HCT116 (cell line): ENCODE measurements at regions not wholly inside any gene's neighbourhood (a gene's known extent, or its start where the extent isn't known, plus 50 kb on each side); places are given as distances from the start of the nearest gene placed in this dataset.

Source experiments
- ATAC-seq: fragments of 200-7000 bp; cut with Tn5 transposase; 2 replicates; pipeline ENCODE4 v1.9.1; 2020; ENCODE audit warnings: mild to moderate bottlenecking, moderate library complexity
- BruUV-seq: library from RNA; stranded (reverse); fragments of 400-500 nt; replicated peaks from 2 replicates; lab custom pipeline; 2021; lab: Mats Ljungman, UMichigan
- CTCF ChIA-PET: fragments of 300-600 bp; sonication (Branson Sonifier 250); formaldehyde crosslinking; loops from one replicate; lab custom pipeline; 2021; ENCODE audit warnings: antibody characterized with exemption; lab: Charles Lee
- POLR2A ChIA-PET: fragments of 300-600, 350-600 bp; sonication (Branson Sonifier 250); formaldehyde crosslinking; loops from one replicate; lab custom pipeline; 2021; ENCODE audit warnings: antibody characterized with exemption; lab: Charles Lee
- RAD21 ChIA-PET, 2 experiments: fragments of 300-600 bp; sonication (Branson Sonifier 250); formaldehyde crosslinking; loops; one replicate each; lab custom pipeline; 2023; ENCODE audit warnings: low total read pairs in 2 of 2; ENCODE audit not compliant: uncharacterized antibody in 2 of 2, unreplicated experiment in 2 of 2, low non-redundant PET in 1 of 2; lab: Charles Lee
- DNase-seq: peaks from one replicate; pipeline ENCODE4 v3.0.0-alpha.2; 2010; ENCODE audit warnings: low read depth, low spot score
- H2AFZ ChIP-seq: fragments of 200-600 bp; shearing (Covaris generic), sonication (generic); 2 replicates; pipeline ENCODE4 v1.6.1; 2017; ENCODE audit warnings: low read depth, mixed run types, mixed read lengths, antibody characterized with exemption, low read length; ENCODE audit not compliant: poor library complexity, severe bottlenecking
- H3K27ac ChIP-seq: 2 replicates; pipeline ENCODE4 v1.5.1; 2012; ENCODE audit warnings: low read depth, low read length
- H3K27me3 ChIP-seq: fragments of 200-600 bp; sonication (generic); 2 replicates; pipeline ENCODE4 v1.6.1; 2016; ENCODE audit warnings: mixed run types, low read length, mixed read lengths; ENCODE audit not compliant: insufficient read depth
- H3K36me3 ChIP-seq, 2 experiments: fragments of 200-500 bp in 1 of 2; fragments of 200-600 bp in 1 of 2; sonication (Bioruptor generic) in 1 of 2; sonication (generic) in 1 of 2; 2 replicates each; pipeline versions ENCODE4 v1.5.1 to v1.6.1; 2014 to 2016; ENCODE audit warnings: low read length in 2 of 2, inconsistent platforms in 1 of 2, mixed read lengths in 1 of 2, mixed run types in 1 of 2; ENCODE audit not compliant: insufficient read depth in 2 of 2, control insufficient read depth in 1 of 2
- H3K4me1 ChIP-seq, 2 experiments: fragments of 200-600 bp in 1 of 2; sonication (generic) in 1 of 2; 2 replicates each; pipeline versions ENCODE4 v1.5.1 to v1.6.1; 2012 to 2017; ENCODE audit warnings: low read length in 2 of 2, inconsistent platforms in 1 of 2, mild to moderate bottlenecking in 1 of 2, mixed read lengths in 1 of 2, mixed run types in 1 of 2, moderate library complexity in 1 of 2; ENCODE audit not compliant: insufficient read depth in 2 of 2, control insufficient read depth in 1 of 2
- H3K4me2 ChIP-seq: fragments of 200-600 bp; sonication (generic); 2 replicates; pipeline ENCODE4 v1.6.1; 2017; ENCODE audit warnings: mixed run types, low read length, mixed read lengths
- H3K4me3 ChIP-seq, 2 experiments: fragments of 200-600 bp in 1 of 2; sonication (generic) in 1 of 2; replicated peaks in 1 of 2; 2 replicates each; pipeline ENCODE4 v1.5.1; 2011 to 2016; ENCODE audit warnings: low read length in 2 of 2, control low read depth in 1 of 2, low read depth in 1 of 2, mild to moderate bottlenecking in 1 of 2, mixed read lengths in 1 of 2, mixed run types in 1 of 2
- H3K79me2 ChIP-seq: fragments of 200-600 bp; sonication (generic); 2 replicates; pipeline ENCODE4 v1.6.1; 2017; ENCODE audit warnings: mild to moderate bottlenecking, mixed run types, low read length, moderate library complexity, mixed read lengths; ENCODE audit not compliant: insufficient read depth
- H3K9ac ChIP-seq: fragments of 200-600 bp; sonication (generic); 2 replicates; pipeline ENCODE4 v1.6.1; 2016; ENCODE audit warnings: low read length, mixed read lengths
- H3K9me2 ChIP-seq: fragments of 200-600 bp; sonication (generic), shearing (Covaris generic); 2 replicates; pipeline ENCODE4 v1.6.1; 2017; ENCODE audit warnings: mixed run types, mild to moderate bottlenecking, moderate library complexity; ENCODE audit not compliant: insufficient read depth
- H3K9me3 ChIP-seq, 2 experiments: fragments of 200-500 bp in 1 of 2; fragments of 200-600 bp in 1 of 2; sonication (Bioruptor generic) in 1 of 2; sonication (generic) in 1 of 2; 2 replicates each; pipeline ENCODE4 v1.6.1; 2014 to 2017; ENCODE audit warnings: low read length in 2 of 2, mixed read lengths in 2 of 2, inconsistent platforms in 1 of 2, low read depth in 1 of 2, mild to moderate bottlenecking in 1 of 2, mixed run types in 1 of 2, moderate library complexity in 1 of 2; ENCODE audit not compliant: control insufficient read depth in 1 of 2, insufficient read depth in 1 of 2
- H4K20me1 ChIP-seq: fragments of 200-600 bp; sonication (generic), shearing (Covaris generic); 2 replicates; pipeline ENCODE4 v1.6.1; 2017; ENCODE audit warnings: mixed run types, mild to moderate bottlenecking, moderate library complexity; ENCODE audit not compliant: insufficient read depth
- CEBPB ChIP-seq: IDR thresholded peaks from 2 replicates; pipeline ENCODE4 v1.6.1; 2012; ENCODE audit warnings: low read depth
- ELF1 ChIP-seq: IDR thresholded peaks from 2 replicates; pipeline ENCODE4 v1.6.1; 2012; ENCODE audit warnings: low read depth, borderline replicate concordance
- EZH2phosphoT487 ChIP-seq: fragments of 200-600 bp; IDR thresholded peaks from 2 replicates; pipeline ENCODE4 v1.6.1; 2018; ENCODE audit warnings: antibody characterized with exemption, borderline replicate concordance
- FOSL1 ChIP-seq: IDR thresholded peaks from 2 replicates; pipeline ENCODE4 v1.6.1; 2012; ENCODE audit warnings: low read depth
- RAD21 ChIP-seq: IDR thresholded peaks from 2 replicates; pipeline ENCODE4 v1.6.1; 2012; ENCODE audit warnings: low read depth, mild to moderate bottlenecking
- SIN3A ChIP-seq: IDR thresholded peaks from 2 replicates; pipeline ENCODE4 v1.6.1; 2012; ENCODE audit warnings: low read depth
- SRF ChIP-seq: IDR thresholded peaks from 2 replicates; pipeline ENCODE4 v1.6.1; 2012; ENCODE audit warnings: low read depth
- YY1 ChIP-seq: IDR thresholded peaks from 2 replicates; pipeline ENCODE4 v1.6.1; 2011; ENCODE audit warnings: low read length, low read depth, moderate library complexity, mild to moderate bottlenecking; ENCODE audit not compliant: insufficient replicate concordance; ENCODE audit errors: extremely low read depth
- intact Hi-C: fragments of 100-400 bp; cut with micrococcal nuclease; formaldehyde crosslinking; loops from 2 replicates; pipeline ENCODE4 v1.10.0; 2022
- TF ChIP-seq, protein P1 (sequence below): IDR thresholded peaks from 2 replicates; pipeline ENCODE4 v1.6.1; 2011; ENCODE audit warnings: mild to moderate bottlenecking, low read length, moderate library complexity; ENCODE audit not compliant: insufficient replicate concordance; ENCODE audit errors: extremely low read depth

DNA sequence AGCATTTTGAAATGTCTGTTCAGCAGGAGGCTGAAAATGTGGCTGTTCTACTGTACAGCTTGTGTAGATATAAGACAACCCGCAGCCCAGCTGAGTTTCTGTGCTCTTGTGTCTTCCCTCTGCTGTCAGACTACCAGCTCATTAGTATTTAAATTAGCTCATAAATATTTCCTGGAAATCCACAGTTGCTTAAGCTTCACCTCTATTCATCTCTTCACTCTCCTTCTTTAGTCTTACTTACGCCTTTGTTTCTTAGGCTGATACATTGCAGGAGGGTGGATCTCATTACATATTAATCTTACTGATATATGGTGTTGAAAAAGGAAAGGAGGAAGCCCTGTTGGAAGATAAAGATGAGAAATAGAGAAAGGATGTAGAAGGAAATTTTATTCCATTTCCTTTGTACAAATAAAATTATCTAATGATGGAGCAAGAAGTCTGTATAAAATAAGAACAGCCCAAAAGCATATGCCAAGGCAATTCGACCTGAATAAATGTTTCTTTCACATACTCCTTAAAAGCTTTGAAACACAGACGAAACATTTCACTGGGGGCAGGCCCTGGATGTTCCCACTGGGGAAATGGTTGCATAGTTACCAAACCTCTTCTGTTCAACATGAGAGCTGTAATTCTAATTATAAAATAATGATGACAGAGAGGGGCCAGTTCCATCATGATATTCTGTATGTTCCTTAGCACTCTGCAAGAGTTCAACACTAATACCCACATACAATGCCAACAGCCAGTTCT lies 111.8 kb upstream of the APC start:
- no peaks in the 10 kb centered on the region for H3K36me3 ChIP-seq
- no peaks in the 10 kb centered on the region for H3K4me1 ChIP-seq
- TF ChIP-seq CEBPB (no peak), SIN3A (no peak)
- no peak overlapping the region for H3K9ac ChIP-seq
- RAD21 ChIA-PET = no interaction called here
- no peak overlapping the region for H3K4me2 ChIP-seq
- H3K27ac ChIP-seq = no peak overlapping the region
- H3K79me2 ChIP-seq = no peaks in the 10 kb centered on the region
- no peak overlapping the region for H2AFZ ChIP-seq
- H3K9me3 ChIP-seq = no peaks in the 10 kb centered on the region
- POLR2A ChIA-PET = no interaction called here
- DNase-seq (no peak), ATAC-seq (no peak)
- no peaks in the 10 kb centered on the region for H3K9me2 ChIP-seq
- H3K4me3 ChIP-seq = no peak overlapping the region
- H3K27me3 ChIP-seq = 0 out of 2 replicates have a peak, but pooled peaks cover 9% of the 10 kb centered on the region
- no TSS peak for BruUV-seq
- CTCF ChIA-PET = no interaction called here
- H4K20me1 ChIP-seq = no peaks in the 10 kb centered on the region
- intact Hi-C loops = no loop called here

DNA sequence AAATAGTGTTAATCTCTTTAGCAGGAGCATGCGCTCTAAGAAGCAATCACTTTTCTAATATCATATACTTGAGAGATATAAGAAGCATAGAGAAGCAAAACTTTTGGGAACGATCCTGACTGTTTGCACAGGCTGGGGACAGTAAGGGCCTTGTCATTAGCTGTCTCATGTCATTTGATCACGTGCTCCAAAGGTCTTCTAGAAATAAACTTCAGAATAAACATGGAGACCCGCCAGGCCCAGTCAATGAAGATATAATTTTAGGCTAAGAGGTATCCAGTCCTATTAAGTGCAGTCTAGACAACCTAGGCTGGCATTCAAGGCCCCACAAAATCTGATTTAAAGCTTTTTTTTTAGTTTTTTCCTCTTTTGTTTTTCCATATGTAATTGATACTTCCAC lies 111.0 kb upstream of the APC start:
- ChIA-PET RAD21 (no interaction called here), CTCF (no interaction called here), POLR2A (no interaction called here)
- Histone ChIP-seq H3K27me3 (0 out of 2 replicates have a peak, but pooled peaks cover 9% of the 10 kb centered on the region), H3K9ac (no peak overlapping the region), H4K20me1 (no peaks in the 10 kb centered on the region), H3K9me3 (no peaks in the 10 kb centered on the region), H3K9me2 (no peaks in the 10 kb centered on the region), H3K4me1 (no peaks in the 10 kb centered on the region), H3K4me3 (no peak overlapping the region), H3K36me3 (no peaks in the 10 kb centered on the region), H3K79me2 (no peaks in the 10 kb centered on the region), H2AFZ (no peak overlapping the region), H3K4me2 (no peak overlapping the region), H3K27ac (no peak overlapping the region)
- BruUV-seq = no TSS peak
- DNase-seq = no peak
- ATAC-seq = no peak
- intact Hi-C loops = no loop called here
- TF ChIP-seq, protein P1, sequence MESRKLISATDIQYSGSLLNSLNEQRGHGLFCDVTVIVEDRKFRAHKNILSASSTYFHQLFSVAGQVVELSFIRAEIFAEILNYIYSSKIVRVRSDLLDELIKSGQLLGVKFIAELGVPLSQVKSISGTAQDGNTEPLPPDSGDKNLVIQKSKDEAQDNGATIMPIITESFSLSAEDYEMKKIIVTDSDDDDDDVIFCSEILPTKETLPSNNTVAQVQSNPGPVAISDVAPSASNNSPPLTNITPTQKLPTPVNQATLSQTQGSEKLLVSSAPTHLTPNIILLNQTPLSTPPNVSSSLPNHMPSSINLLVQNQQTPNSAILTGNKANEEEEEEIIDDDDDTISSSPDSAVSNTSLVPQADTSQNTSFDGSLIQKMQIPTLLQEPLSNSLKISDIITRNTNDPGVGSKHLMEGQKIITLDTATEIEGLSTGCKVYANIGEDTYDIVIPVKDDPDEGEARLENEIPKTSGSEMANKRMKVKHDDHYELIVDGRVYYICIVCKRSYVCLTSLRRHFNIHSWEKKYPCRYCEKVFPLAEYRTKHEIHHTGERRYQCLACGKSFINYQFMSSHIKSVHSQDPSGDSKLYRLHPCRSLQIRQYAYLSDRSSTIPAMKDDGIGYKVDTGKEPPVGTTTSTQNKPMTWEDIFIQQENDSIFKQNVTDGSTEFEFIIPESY = no peak
- TF ChIP-seq CEBPB (no peak), YY1 (no peak), SRF (no peak), FOSL1 (no peak), RAD21 (no peak), ELF1 (no peak), EZH2phosphoT487 (no peak)
